Stimulated activated CD8-positive, alpha-beta memory T cell treated with anti-CD3 and anti-CD28 coated beads, Interleukin-15, amount 100 ng/mL, for 24 hours (primary cell): ENCODE measurements at regions not wholly inside any gene's neighbourhood (a gene's known extent, or its start where the extent isn't known, plus 50 kb on each side); places are given as distances from the start of the nearest gene placed in this dataset.

Source experiments
- DNase-seq: peaks from one replicate; pipeline ENCODE4 v3.0.0-alpha.2; 2020; ENCODE audit warnings: low read depth

DNA sequence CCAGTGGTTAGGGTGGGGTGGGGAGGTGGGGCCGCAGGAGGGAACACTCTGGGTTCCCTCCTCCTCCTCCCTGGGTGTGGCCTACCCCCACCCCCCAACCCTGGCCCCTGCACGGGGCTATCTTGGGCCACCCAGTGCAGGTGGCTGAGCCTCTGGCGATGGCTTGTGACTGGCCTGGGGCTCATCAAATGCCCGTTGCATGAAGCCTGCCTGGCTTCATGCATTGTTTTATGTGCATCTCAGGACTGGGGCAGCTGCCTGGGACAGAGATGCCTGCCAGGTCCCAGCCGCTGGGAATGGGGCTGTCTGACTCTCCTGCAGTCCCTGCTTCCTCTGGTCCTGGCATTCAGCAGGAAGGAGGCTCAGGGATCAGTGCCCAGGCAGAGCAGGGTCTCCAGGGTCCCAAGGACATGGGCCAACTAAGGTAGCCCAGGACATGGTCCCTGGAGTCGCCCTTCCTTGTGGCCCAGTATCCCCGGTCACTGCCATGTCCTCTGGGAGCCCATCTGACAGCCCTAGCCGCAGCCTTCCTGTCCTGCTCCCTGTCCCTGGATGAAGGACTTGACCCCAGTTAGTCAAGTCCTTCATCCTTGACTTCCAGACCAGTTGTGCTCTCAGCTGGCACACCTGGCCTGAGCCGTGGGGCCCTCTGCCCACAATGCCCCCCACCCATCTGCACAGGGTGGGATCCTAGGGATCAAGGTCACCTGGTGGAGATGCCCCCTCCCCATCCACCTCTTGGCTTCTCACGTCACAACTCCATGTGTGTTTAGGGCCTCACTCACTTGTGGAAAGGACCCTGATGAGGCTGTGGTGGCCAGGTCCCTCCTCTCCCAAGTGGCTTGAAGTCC, 112.1 kb upstream of the FGF3 start:
- DNase-seq, result no peak

DNA sequence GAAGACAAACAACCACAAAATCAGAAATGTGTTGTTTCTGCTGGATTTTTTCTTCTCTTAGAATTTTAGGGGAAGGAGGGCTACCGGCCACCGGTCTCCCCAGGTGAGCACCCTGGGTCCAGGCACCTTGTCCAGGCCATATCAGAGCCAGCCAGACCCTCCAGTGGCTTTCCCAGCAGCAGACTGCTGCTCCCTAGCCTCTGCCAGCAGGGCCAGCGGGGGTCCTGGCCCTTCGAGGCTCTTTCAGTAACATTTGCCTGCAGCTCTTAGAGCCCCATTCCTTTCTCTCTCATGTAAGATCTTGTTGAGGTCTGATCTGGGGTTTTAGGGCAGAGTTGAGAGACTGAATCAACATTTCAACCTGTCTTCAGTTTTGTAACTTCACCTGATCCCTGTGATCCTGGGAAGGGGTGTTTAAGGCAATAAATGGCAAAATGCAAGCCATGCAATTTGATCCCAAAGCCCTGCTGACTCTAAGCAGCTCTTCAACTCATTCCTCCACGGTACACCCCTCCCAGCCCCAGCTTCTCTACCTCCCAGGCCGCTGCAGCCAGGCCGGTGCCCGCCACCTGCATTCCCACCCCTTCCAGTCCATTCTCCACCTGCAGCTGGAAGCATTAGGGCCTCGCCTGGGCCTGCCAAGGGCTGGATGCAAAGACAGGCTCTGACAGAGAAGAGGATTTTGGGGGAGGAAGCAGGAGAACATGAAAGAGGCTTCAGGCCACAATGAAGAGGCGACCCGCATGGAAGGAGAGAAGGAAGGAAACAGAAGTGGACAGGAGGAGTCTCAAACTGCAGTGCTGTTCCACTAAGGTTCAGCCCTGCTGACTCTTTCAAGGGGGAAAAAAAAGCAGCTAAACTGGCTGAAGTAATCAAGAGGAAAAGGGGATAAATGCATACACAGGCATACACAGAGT, 113.0 kb upstream of the FGF3 start:
- no peak for DNase-seq

DNA sequence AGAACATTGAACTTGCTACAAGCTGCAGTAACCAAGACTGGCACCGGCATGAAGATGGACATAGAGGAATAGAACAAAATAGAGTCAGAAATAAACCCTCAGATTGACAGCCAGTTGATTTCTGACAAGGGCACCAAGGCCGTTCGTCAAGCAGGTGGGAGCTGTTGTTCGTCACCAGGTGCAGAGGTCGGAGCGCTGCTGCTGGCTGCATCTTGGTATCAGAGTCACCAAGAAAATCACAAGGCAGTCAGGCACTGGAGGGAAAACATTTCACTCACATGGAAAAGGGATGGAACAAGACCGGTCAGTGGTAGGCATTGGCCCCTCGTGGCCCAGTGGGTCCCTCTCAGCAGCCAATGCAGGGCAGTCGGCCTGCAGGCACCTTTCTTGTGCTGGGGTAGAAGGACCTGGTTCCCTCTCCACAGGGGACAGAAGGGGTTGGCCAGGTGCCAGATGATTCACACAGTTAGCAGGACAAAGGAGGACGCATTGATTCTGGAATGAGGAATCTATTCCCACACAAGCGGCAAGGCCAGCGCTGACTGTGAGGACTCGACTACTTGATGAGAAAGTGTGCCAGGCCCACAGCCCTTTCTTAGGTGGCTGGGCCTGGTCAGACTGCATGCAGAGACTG, 115.8 kb upstream of the FGF3 start:
- no peak for DNase-seq

DNA sequence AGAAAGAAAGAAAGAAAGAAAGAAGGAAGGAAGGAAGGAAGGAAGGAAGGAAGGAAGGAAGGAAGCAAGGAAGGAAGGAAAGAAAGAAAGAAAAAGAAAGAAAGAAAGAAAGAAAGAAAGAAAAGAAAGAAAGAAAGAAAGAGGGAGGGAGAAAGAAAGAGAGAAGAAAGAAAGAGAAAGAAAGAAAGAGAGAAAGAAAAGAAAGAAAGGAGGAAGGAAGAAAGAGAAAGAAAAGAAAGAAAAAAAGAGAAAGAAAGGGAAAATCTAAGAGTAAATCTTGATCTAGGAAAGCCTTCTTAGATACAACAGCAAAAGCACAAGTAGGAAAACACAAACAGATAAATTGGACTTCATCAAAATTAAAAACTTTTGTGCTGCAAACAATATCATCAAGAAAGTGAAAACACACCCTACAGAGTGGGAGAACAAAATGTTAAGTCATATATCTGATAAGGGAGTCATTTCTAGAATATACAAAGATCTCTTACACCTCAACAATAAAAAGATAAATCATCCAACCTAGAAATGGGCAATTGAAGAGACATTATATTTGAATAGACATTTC, 116.8 kb upstream of the FGF3 start:
- DNase-seq, result no peak

DNA sequence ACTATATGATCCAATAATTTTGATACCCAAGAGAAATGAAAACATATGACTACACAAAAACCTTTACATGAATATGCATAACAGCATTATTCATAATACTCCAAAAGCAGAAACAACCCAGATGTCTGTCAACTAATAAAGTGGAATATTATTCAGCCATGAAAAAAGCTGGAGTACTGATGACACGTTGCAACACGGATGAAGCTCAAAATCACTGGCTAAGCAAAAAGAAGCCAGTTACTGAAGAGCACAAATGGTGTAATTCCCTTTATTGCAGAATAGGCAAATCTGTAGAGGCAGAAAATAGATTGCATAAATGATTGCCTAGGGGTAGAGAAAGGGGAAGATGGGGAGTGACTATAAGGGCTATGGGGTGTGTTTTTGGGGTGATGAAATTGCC, 117.6 kb upstream of the FGF3 start:
- DNase-seq, result no peak

DNA sequence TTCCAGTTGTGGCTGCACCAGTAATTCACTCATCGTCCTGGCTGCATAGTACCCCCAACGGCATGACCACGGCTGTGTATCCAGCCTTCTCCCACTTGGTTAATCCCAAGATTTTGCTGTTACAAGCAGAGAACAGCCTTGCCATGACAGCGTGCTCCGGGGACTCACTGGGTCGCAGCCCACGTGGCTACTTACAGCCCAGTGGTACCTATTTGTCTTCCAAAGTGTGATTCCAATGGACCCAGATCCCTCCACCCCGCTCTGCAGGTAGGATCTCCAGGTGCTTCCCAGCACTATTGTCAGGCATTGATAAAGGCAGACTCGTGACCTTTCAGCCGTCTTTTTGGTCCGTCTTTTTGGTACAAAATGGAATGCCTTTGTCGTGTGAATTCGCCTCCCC, 119.0 kb upstream of the FGF3 start:
- DNase-seq, result no peak

DNA sequence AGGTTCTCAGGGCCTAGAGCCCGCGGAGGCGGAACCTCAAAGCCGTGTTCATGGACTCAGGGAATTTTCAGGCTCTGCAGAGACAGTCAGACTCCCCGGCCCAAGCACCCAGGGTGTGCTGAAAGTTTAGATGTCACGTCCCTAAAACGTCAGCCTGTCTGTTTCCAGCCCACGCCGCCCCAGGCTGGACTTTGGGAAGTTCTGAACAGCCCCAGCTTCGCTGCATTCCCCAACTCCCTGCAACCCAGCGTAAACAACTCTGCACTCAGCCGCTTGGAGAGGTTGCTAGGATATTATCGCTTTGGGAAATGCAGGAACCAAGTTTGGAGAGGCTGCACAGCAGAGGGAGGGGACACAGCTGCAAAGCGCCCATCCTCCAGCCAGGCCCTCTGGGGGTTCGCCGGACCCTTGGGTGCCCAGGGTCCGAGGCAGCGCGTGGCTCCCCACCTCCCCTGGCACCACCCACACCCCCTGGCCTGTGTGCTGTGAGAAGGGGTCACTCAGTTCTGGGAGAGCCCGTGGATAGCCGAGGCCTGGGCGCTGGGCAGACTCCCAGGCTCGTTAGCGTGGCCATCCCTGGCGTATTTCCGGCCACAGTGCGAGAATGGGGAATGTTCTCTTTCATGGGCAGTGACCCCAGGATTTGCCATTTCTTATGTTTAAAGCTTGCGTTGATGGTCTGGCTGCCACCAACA, 120.5 kb upstream of the FGF3 start:
- no peak for DNase-seq

DNA sequence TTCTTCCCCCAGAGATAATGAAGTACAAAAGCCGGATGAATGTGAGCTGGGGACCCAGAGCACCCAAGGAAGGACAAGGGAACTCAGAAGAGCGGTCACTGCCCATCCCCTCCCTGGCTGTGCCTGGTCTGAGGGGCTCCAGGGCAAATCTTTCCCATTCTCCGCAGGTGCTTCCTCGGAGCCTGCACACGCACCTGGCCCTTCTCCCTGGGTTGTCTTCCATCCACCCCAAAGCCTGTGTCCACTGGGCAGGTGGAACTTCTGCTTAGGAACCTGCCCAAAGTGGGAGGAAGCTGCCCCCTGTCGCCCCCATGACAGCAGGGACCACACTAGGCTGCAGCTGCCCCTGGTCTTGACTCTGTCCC, 121.0 kb upstream of the FGF3 start:
- DNase-seq, result no peak

DNA sequence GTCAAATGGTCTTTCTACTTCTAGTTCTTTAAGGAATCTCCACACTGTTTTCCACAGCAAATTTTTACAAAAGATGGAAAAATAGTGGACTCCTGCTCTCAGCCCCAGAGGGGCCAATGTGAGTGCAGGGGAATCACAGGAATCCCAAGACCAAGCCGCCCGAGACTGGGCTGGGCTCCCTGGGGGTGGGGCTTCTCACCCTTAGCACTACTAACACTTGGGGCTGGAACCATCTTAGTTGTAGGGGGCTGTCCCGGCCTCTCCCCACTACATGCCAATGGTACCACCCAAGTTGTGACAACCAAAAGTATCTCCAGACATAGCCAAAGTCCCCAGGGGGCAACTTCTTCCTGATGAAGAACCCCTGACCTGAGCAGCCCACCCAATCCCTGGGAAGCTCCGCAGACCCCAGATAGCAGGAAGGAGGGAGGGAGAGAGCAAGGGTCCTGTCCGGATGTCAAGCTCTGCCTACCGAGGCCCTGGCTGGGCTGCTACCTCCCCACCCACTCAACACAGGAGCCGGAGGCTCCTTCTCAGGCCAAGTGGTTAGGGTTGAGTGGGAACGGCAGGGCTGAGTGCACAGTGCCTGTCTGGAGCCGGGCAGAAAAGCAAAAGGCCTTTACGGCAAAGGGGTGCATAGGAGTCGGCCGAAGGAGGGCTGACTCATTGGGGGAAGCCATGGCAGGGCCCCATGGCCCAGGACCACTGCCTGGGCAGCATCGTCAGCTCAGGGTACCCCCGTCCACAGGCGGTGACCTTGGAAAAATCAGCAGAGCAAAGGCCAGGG, 122.5 kb upstream of the FGF3 start:
- no peak for DNase-seq

DNA sequence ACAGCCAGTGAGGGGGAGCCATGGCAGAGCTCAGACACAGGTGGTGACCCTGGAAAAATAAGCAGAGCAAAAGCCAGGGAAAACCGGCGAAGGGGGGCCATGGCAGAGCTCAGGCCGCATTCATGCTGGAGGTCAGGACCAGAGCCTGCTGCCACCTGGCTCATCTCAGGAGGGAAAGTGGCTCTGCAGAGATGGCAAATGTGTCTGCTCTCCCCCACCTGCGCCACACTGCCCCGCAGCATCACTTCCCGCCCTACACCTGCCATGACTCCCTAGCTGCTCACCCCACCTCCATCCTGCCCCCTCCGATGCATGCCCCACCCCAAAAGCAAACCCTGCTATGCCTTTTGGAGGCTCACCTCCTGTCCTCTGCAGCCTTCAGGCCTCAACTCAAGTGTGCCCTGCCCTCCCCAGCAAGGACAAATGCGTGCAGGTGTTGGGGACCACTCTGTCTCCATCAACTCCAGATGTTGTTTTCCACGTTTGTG, 123.2 kb upstream of the FGF3 start:
- no peak for DNase-seq

DNA sequence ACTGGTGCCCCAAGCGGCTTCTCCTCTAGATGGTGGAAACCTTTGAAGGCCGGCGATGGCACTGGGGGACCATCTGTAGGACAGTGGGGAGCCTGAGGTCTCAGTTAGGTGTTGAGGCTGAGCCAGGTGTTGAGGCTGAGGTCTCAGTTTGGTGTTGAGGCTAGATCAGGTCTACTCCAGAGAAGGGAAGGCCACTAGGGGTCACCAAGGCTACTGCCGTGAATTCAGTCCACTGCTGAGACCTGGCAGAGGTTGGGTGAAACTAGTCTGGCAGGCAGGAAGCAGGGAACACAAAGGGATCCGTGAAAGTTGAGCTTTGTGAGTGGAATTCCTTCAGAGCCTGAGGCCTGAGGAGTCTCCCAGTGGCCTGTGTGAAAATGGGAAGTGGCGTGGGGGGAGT, 123.8 kb upstream of the FGF3 start:
- DNase-seq, result no peak

DNA sequence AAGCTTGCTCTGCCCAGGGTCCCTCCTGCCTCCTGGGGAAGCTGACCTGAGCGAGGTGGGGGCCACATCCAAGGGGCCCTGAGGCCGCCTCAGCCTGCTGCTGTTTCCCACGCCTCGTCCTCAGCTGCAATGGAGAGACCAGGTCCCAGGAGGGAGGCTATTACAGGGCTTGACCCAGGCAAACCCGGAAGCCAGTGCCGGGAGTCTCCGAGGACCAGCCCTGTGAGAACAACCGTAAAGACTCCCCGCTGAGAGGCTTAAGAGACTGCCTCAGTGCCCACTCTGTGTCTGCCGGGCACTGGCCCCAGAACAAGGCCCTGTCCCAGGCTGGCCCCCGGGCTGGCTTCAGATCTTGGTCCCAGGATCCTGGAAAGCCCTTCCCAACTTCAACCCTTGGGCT, 124.3 kb upstream of the FGF3 start:
- no peak for DNase-seq

DNA sequence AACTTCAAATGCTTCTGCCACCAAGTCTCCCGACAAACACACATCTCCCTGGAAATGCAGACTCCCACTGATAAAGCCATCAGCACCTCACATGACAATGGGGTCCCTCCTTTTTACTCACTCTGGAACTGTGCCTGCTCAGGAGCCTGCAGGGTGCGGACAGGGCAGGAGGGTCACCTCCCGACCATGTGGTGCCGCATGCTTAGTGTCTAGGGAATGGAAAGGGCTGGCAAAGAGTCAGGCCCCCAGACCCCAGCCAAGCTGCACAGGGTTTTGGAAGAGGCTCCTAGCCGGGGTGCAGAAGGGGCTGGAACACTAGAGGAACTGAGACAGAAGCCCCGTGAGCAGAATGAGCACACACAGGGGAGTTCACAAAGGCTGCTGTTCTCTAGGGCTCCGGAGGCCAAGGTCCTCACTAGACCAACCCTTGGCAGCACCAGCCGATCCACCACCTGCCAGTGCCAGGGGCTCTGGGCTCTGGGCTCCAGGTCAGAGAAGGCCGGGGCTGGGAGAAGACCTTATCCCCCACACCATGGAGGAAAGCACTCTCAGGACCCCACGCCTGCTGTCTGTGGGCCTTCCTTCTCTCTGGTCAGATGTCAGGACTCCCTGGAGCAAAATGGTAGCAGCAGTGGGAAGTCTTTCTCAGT, 125.1 kb upstream of the FGF3 start:
- DNase-seq, result no peak

DNA sequence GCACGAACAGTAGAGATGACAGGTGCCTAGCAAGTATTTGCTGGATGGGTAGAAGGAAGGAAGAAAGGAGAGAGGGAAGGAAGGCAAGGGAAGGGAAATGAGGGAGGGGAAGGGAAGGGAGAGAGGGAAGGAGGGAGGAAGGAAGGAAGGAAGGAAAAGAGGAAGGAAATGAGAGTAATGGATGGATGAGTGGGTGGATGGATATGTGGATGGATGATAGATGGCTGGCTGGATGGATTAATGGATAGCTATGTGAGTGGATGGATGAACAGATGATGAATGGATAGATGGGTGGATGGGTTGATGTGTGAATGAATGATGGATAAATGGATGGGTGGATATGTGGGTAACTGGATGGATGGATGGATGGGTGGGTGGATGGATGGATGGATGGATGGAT, 125.9 kb upstream of the FGF3 start:
- no peak for DNase-seq

DNA sequence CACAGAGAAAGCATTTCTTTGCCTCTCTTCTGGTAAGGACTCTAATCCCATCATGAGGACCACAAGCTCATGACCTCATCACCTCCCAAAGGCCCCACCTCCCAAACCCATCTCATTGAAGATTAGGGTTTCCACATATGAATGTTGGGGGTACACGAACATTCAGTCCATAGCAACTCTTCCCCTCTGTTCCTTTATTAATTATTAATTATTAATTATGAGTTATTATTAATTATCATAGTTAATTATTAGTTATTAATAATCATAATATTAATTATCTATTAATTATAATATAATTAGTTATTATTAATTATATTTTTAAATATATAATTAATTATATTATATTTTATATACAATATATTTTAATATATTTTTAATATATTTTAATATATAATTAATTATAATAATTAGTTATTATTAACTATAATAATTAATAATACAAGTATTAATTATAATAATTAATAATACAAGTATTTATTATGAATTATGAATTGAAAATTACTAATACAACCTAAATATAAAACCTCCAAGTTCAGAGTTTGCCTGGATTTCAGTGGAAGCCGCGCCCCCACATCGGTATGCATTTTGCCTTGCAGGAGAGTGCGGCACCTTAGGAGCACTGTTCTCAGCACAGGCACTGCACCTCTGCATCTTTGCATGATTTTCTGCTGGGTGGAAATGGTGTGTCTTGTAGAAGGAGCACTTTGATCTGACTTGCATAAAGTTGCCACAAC, 128.0 kb upstream of the FGF3 start:
- DNase-seq, result no peak

DNA sequence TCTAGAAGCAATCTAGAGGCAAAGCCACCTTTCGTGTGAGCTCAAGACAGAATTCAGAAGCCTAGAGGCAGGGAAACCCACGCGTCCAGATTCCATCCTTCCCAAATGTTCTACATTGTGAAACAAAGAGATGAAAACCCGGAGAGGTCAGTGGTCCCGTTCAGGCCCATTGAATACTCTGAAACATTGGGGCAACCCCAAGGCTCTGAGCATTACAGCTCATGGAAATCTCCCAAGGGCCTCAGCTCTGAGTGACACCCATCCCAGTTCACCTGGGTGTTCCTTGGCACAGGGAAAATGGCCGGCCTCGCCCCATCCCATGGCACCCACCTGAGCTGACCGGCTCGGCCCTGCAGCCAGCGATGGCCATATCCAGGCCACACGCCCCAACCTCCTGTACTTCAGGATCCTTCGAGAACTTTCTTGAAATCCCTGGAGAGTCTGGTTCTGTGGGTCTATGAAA, 128.6 kb upstream of the FGF3 start:
- no peak for DNase-seq

DNA sequence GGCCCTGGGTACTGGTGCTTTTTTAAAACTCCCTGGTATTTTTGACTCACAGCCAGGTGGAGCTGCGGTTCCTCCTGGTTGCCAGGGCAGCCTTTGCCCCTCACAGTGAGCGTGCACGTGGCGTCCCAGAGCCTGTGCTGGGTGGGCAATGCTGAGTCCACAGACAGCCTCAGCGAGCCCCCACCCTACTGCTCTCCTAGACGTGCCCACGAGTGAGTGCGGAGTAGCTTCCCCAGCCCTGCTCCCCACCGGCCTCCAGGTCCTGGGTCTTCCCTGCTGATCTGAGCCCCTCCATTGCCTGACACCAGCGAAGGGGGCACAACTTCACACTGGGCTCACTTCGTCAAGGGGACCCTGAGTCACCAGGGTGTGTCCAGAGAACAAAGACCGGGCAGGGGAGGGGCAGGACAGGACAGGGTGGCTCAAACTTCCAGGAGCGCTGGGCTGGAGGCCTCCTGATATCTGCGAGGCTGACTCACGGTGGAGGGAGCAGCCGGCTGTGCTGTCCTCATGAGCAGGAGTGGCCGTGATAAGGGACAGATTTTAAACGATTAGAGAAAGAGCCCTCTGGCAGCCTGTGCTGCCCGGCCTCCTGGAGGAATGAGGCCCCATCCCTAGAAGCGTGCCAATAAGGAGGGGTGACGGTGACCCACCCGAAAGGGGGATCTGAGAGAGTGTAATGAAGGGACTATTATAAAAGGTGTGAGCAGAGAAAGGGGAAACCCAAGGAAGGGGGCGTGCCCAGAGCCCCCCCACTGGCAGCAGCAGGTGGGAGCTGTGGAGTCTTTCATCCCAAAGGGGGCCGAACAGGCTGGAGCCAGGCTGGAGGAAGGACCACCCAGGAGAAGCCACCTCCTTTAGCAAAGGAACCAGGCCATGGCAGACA, 129.3 kb upstream of the FGF3 start:
- DNase-seq, result no peak

DNA sequence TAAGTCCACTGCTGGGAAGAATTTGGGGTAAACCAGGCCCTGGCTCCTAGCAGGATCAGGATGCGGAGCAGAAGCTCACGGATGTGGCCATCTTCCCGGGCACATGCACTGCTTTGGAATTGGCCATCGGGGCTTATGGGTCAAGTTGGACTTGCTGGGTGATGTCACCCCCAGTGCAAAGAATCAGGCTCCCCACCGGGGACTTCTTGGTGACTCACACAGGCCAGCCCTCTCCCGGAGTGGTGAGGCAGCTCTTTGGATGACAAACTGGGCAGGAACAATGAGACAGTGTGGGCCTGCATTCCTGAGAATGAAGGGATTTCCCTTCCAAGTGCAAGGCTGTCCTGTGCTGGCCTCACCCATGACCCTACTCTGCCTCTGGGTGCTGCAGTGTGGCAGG, 128.8 kb upstream of the ANO1 start:
- no peak for DNase-seq

DNA sequence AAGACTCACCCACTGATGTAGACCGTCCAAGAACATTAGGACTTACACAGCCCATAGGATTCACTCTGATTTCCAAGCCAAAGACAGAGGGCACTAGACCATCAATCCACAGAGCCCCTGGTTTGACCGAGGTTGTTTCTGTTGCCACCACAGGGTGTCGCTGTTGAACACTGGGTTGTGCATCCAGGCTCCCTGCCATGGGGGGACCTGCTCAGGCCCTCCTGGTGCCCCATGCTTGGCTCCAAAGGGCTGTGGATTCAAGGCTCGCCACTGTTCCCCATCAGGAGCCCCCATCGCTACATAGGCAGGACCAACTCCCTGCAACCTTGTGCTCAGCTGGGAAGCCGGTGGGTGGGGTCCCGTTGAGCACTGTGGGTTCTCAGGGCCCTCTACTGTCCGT, 128.0 kb upstream of the ANO1 start:
- DNase-seq, result no peak
